ENCODE measurements at regions not wholly inside any gene's neighbourhood (a gene's known extent, or its start where the extent isn't known, plus 50 kb on each side); places are given as distances from the start of the nearest gene placed in this dataset.

DNA sequence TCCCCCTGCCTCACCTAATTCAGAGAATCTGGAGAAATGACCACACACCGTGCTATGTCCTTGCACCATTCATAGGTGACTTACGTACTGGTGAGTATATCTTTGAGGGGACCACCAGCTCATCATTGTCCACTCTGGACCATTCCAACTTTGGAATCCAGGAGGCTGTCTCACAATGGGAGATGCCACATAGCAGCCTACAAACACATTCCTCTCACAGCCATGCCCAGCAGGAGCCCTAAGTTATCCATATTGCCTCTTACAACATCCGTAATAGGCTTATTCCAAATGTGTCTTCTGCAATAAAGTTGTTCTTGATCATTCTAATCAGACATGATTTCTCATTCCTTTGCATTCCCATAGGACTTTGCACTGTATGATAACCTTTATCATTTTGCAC, 436.7 kb downstream of the EFNB2 start:
- H3K9me3 ChIP-seq, result no peaks in the 10 kb centered on the region
- TF ChIP-seq POLR2AphosphoS5 (IDR thresholded peaks at IDR 0.05), result no peak
- no peak for TF ChIP-seq POLR2A (IDR thresholded peaks at IDR 0.05)
- no peak for TF ChIP-seq EP300 (IDR thresholded peaks at IDR 0.05)
- TF ChIP-seq, protein P1, sequence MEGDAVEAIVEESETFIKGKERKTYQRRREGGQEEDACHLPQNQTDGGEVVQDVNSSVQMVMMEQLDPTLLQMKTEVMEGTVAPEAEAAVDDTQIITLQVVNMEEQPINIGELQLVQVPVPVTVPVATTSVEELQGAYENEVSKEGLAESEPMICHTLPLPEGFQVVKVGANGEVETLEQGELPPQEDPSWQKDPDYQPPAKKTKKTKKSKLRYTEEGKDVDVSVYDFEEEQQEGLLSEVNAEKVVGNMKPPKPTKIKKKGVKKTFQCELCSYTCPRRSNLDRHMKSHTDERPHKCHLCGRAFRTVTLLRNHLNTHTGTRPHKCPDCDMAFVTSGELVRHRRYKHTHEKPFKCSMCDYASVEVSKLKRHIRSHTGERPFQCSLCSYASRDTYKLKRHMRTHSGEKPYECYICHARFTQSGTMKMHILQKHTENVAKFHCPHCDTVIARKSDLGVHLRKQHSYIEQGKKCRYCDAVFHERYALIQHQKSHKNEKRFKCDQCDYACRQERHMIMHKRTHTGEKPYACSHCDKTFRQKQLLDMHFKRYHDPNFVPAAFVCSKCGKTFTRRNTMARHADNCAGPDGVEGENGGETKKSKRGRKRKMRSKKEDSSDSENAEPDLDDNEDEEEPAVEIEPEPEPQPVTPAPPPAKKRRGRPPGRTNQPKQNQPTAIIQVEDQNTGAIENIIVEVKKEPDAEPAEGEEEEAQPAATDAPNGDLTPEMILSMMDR (IDR thresholded peaks at IDR 0.05), result no peak
- 97 to 100% methylated on average over 3 of the region's 3 CpGs for WGBS, 2 donors (ENCODE audit: low coverage in 1 of 2)
- ATAC-seq, result no peak
- no peaks in the 10 kb centered on the region for H3K27me3 ChIP-seq
- no peak overlapping the region for H3K4me3 ChIP-seq
- no peak overlapping the region for H3K27ac ChIP-seq
- H3K4me1 ChIP-seq, result no peaks in the 10 kb centered on the region
- H3K36me3 ChIP-seq, result no peaks in the 10 kb centered on the region

DNA sequence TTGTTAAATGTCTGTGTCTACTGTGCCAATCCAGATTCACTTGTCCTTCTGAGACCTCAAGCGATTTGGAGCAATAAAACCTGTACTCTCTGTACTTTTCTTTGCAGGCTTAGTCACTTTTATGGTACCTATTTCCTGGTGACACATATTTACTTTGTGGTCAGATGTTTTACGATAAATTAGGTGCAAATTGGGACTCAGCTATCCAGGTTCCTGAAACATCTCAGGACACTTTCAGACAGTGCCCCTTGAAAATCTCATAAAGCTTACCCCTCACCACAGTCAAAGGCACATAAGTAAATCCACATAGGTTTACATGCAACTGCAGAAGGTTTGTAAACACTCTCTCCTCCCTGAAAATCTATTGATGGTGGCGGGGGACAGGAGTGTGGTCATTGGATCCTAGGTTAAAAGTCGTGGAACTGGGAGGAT, 438.8 kb downstream of the EFNB2 start:
- Histone ChIP-seq H3K36me3 (no peaks in the 10 kb centered on the region), H3K27me3 (no peaks in the 10 kb centered on the region), H3K4me3 (no peak overlapping the region), H3K27ac (no peak overlapping the region), H3K4me1 (no peaks in the 10 kb centered on the region), H3K9me3 (no peaks in the 10 kb centered on the region)
- 76 to 86% methylated on average over 1 to 4 of the region's 4 CpGs for WGBS, 2 donors (ENCODE audit: low coverage in 1 of 2)
- TF ChIP-seq POLR2A (IDR thresholded peaks at IDR 0.05) (no peak), POLR2AphosphoS5 (IDR thresholded peaks at IDR 0.05) (no peak), EP300 (IDR thresholded peaks at IDR 0.05) (no peak)
- TF ChIP-seq, protein P1 (IDR thresholded peaks at IDR 0.05), result no peak
- no peak for ATAC-seq

DNA sequence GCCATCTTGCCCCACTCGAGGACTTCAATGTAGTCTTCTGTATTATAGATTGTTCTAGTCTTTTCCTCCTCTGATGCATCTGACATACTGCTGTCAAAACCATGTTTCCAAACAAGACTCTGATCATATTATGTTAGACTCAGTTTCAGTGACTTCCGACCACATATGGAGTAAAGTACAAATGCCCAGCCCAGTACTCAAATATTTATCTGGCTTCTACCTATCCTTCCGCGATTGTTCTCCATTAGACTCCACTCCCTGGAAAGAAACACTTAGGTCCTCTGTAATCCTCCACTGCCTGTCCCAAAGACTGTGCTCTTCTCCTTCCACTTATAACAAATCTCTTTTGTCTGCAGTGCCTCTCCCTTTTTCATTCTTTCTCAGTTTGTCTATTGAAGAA, 439.5 kb downstream of the EFNB2 start:
- Histone ChIP-seq H3K4me3 (no peak overlapping the region), H3K9me3 (no peaks in the 10 kb centered on the region), H3K27me3 (no peaks in the 10 kb centered on the region), H3K36me3 (no peaks in the 10 kb centered on the region), H3K27ac (no peak overlapping the region), H3K4me1 (no peaks in the 10 kb centered on the region)
- TF ChIP-seq, protein P1 (IDR thresholded peaks at IDR 0.05), result no peak
- no peak for TF ChIP-seq POLR2A (IDR thresholded peaks at IDR 0.05)
- no peak for TF ChIP-seq EP300 (IDR thresholded peaks at IDR 0.05)
- TF ChIP-seq POLR2AphosphoS5 (IDR thresholded peaks at IDR 0.05), result no peak
- no peak for ATAC-seq
- 88 to 91% methylated on average over 4 of the region's 4 CpGs for WGBS, 2 donors (ENCODE audit: low coverage in 1 of 2)

DNA sequence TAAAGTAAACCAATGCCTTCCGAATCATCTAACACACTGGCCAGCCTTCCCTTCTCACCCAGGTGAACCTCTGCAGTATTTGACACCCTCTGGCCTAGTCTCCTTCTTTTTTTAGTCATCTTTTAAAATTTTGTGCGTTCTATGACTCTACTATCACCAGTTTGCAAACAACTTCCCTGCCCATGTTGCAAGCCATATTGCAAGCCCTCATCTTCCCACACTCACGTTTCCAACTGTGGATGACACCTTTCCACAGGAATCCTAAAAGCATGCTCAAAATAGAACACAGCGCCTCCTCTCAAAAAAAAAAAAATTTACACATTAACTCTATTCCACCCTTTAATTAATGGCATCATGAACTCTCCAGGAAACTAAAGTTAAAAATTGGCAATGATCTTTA, 440.1 kb downstream of the EFNB2 start:
- no peak for TF ChIP-seq POLR2A (IDR thresholded peaks at IDR 0.05)
- TF ChIP-seq POLR2AphosphoS5 (IDR thresholded peaks at IDR 0.05), result no peak
- TF ChIP-seq, protein P1 (IDR thresholded peaks at IDR 0.05), result no peak
- no peak for TF ChIP-seq EP300 (IDR thresholded peaks at IDR 0.05)
- Histone ChIP-seq H3K36me3 (no peaks in the 10 kb centered on the region), H3K4me3 (no peak overlapping the region), H3K27me3 (no peaks in the 10 kb centered on the region), H3K27ac (no peak overlapping the region), H3K4me1 (no peaks in the 10 kb centered on the region), H3K9me3 (no peaks in the 10 kb centered on the region)
- ATAC-seq, result no peak
- WGBS, 2 donors (ENCODE audit: low coverage in 1 of 2), result 63 to 67% methylated on average over 2 to 4 of the region's 4 CpGs

DNA sequence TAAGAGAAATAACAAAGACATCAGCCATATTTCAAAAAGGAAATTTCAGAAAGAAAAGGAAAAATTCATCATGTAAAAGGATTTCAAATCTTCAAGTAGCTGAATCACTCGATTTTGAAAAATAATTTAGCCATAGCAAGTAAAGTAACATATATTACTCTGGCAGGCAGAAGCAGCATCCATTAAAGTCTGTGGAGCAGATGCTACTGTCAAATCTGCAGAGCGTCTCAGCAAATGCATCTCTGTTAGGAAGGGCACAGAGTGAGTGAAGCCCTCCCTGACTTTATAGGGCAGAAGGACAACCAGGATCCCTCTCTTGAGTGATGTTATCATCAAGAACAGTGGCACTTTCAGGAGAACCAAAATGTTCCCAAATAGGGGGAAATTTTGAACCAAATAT, 445.5 kb downstream of the EFNB2 start:
- ATAC-seq, result no peak
- Histone ChIP-seq H3K27me3 (no peaks in the 10 kb centered on the region), H3K9me3 (no peaks in the 10 kb centered on the region), H3K4me3 (no peak overlapping the region), H3K4me1 (no peaks in the 10 kb centered on the region), H3K36me3 (no peaks in the 10 kb centered on the region), H3K27ac (no peak overlapping the region)
- 64 to 70% methylated on average over 2 of the region's 2 CpGs for WGBS, 2 donors (ENCODE audit: low coverage in 1 of 2)
- TF ChIP-seq POLR2AphosphoS5 (IDR thresholded peaks at IDR 0.05), result no peak
- TF ChIP-seq POLR2A (IDR thresholded peaks at IDR 0.05), result no peak
- TF ChIP-seq, protein P1 (IDR thresholded peaks at IDR 0.05), result no peak
- no peak for TF ChIP-seq EP300 (IDR thresholded peaks at IDR 0.05)

All from gastroesophageal sphincter (tissue), 4 donors.